Transverse colon (tissue), 4 donors: ENCODE measurements at regions not wholly inside any gene's neighbourhood (a gene's known extent, or its start where the extent isn't known, plus 50 kb on each side); places are given as distances from the start of the nearest gene placed in this dataset.

ENCODE experiments used
- DNase-seq: peaks from one replicate; pipeline ENCODE4 v3.0.0-alpha.2; 2019
- H3K27ac ChIP-seq, 4 donors: fragments of 200-600 bp; sonication (generic); 2 replicates each; pipeline ENCODE4 v1.5.1; 2016 to 2018; ENCODE audit warnings: inconsistent platforms in 4 of 4
- H3K27me3 ChIP-seq: fragments of 200-600 bp; sonication (generic); 2 replicates; pipeline ENCODE4 v1.5.1; 2017; ENCODE audit warnings: inconsistent platforms
- H3K36me3 ChIP-seq, 4 donors: fragments of 200-600 bp; sonication (generic); 2 replicates each; pipeline ENCODE4 v1.5.1; 2017 to 2019; ENCODE audit warnings: inconsistent platforms in 4 of 4
- H3K4me1 ChIP-seq, 4 donors: fragments of 200-600 bp; sonication (generic); 2 replicates each; pipeline ENCODE4 v1.5.1; 2017 to 2020; ENCODE audit warnings: inconsistent platforms in 4 of 4
- H3K4me3 ChIP-seq, 4 donors: fragments of 200-600 bp; sonication (generic); 1 replicate in 1 of 4; 2 replicates in 3 of 4; pipeline versions ENCODE4 v1.5.1 to v1.6.1; 2017 to 2019; ENCODE audit warnings: inconsistent platforms in 4 of 4
- H3K9me3 ChIP-seq, 2 donors: fragments of 200-600 bp; sonication (generic); 2 replicates each; pipeline ENCODE4 v1.5.1; 2017 to 2019; ENCODE audit warnings: inconsistent platforms in 2 of 2
- CTCF ChIP-seq, 5 experiments: fragments of 200-600 bp in 3 of 5; fragments of 450-650 bp in 2 of 5; sonication (generic) in 3 of 5; IDR thresholded peaks; 1 replicate in 2 of 5; 2 replicates in 3 of 5; pipeline ENCODE4 v1.5.1; 2016 to 2017; ENCODE audit warnings: antibody characterized with exemption in 5 of 5, inconsistent platforms in 3 of 5, mild to moderate bottlenecking in 2 of 5, moderate library complexity in 1 of 5
- EP300 ChIP-seq: sonication (generic); formaldehyde crosslinking; IDR thresholded peaks from one replicate; pipeline ENCODE4 v1.6.1; 2017; ENCODE audit warnings: antibody characterized with exemption, low read depth
- POLR2A ChIP-seq: fragments of 450-650 bp; IDR thresholded peaks from one replicate; pipeline ENCODE4 v1.6.1; 2016; ENCODE audit warnings: antibody characterized with exemption, mild to moderate bottlenecking, moderate library complexity
- POLR2AphosphoS5 ChIP-seq, 3 donors: sonication (generic); formaldehyde crosslinking; IDR thresholded peaks; one replicate each; pipeline ENCODE4 v1.6.1; 2016; ENCODE audit warnings: antibody characterized with exemption in 3 of 3
- WGBS, 2 donors: methylation state at CpG; one replicate each; pipeline ENCODE4 v1.1.5; 2018; ENCODE audit warnings: low coverage in 1 of 2; 5-methylcytosine and 5-hydroxymethylcytosine counted together
- in situ Hi-C, 4 donors: fragments of 200-750 bp; cut with MboI; loops; one replicate each; pipeline versions ENCODE4 v1.15.0 to v1.15.1; 2017; ENCODE audit warnings: low sequenced_read_pairs in 3 of 4, low pct_ligation_motif_present in 1 of 4, low pct_unique_long_range_greater_than_20kb in 1 of 4
- intact Hi-C: fragments of 100-400 bp; cut with DNase I; formaldehyde crosslinking; loops from one replicate; pipeline ENCODE4 v1.15.1; 2023; ENCODE audit warnings: low total_unique reads

- H3K36me3 ChIP-seq, result no peaks in the 10 kb centered on the region
- H3K4me3 ChIP-seq, result no peak overlapping the region
- WGBS, 2 donors, result 20 to 41% methylated on average over 2 of the region's 2 CpGs
- in situ Hi-C loops (no loop called here), intact Hi-C loops (no loop called here)
- H3K27ac ChIP-seq, result no peak overlapping the region
- no peaks in the 10 kb centered on the region for H3K4me1 ChIP-seq
- no peak for DNase-seq
- no peak for TF ChIP-seq CTCF (IDR thresholded peaks at IDR 0.05)
- TF ChIP-seq EP300, result no peak
- no peak for TF ChIP-seq POLR2AphosphoS5 (IDR thresholded peaks at IDR 0.05)
- TF ChIP-seq POLR2A, result no peak
- no peaks in the 10 kb centered on the region for H3K27me3 ChIP-seq
- no peaks in the 10 kb centered on the region for H3K9me3 ChIP-seq
These were observed 2339.7 kb upstream of the RAG2 start for GRCh38 chr11:38937709-38938108.

- in situ Hi-C loops (no loop called here), intact Hi-C loops (no loop called here)
- no peaks in the 10 kb centered on the region for H3K36me3 ChIP-seq
- H3K9me3 ChIP-seq, result no peaks in the 10 kb centered on the region
- DNase-seq, result no peak
- H3K4me1 ChIP-seq, result no peaks in the 10 kb centered on the region
- no peak overlapping the region for H3K4me3 ChIP-seq
- H3K27ac ChIP-seq, result no peak overlapping the region
- H3K27me3 ChIP-seq, result no peaks in the 10 kb centered on the region
- TF ChIP-seq POLR2AphosphoS5 (IDR thresholded peaks at IDR 0.05) (no peak), EP300 (no peak), CTCF (IDR thresholded peaks at IDR 0.05) (no peak), POLR2A (no peak)
These were observed 2337.9 kb upstream of the RAG2 start for GRCh38 chr11:38935941-38936340.

GRCh38 chr11:38927993-38928392, 2330.0 kb upstream of the RAG2 start:
- no peaks in the 10 kb centered on the region for H3K27me3 ChIP-seq
- H3K4me1 ChIP-seq, result no peaks in the 10 kb centered on the region
- no peaks in the 10 kb centered on the region for H3K36me3 ChIP-seq
- no peak for TF ChIP-seq CTCF (IDR thresholded peaks at IDR 0.05)
- TF ChIP-seq POLR2AphosphoS5 (IDR thresholded peaks at IDR 0.05), result no peak
- no peak for TF ChIP-seq EP300
- no peak for TF ChIP-seq POLR2A
- intact Hi-C loops (no loop called here), in situ Hi-C loops (no loop called here)
- no peak overlapping the region for H3K27ac ChIP-seq
- no peak for DNase-seq
- 77% methylated on average over 2 of the region's 2 CpGs for WGBS, 2 donors
- no peak overlapping the region for H3K4me3 ChIP-seq
- no peaks in the 10 kb centered on the region for H3K9me3 ChIP-seq

- DNase-seq, result no peak
- H3K4me3 ChIP-seq, result no peak overlapping the region
- in situ Hi-C loops (no loop called here), intact Hi-C loops (no loop called here)
- H3K4me1 ChIP-seq, result no peaks in the 10 kb centered on the region
- no peak overlapping the region for H3K27ac ChIP-seq
- WGBS, 2 donors, result 78% methylated on average over 1 of the region's 1 CpG; no CpG with 5 or more reads in 1 of the 2 donors
- no peaks in the 10 kb centered on the region for H3K36me3 ChIP-seq
- no peaks in the 10 kb centered on the region for H3K27me3 ChIP-seq
- TF ChIP-seq POLR2AphosphoS5 (IDR thresholded peaks at IDR 0.05) (no peak), CTCF (IDR thresholded peaks at IDR 0.05) (no peak), POLR2A (no peak), EP300 (no peak)
- H3K9me3 ChIP-seq, result no peaks in the 10 kb centered on the region
These were observed 2326.6 kb upstream of the RAG2 start for GRCh38 chr11:38924644-38925043.
